Spleen (tissue), 11 donors: ENCODE measurements at regions not wholly inside any gene's neighbourhood (a gene's known extent, or its start where the extent isn't known, plus 50 kb on each side); places are given as distances from the start of the nearest gene placed in this dataset.

Source experiments
- DNase-seq: peaks from one replicate; pipeline ENCODE4 v3.0.0-alpha.2; 2020
- H3K27ac ChIP-seq, 8 donors: fragments of 200-600 bp; sonication (generic) in 7 of 8; 1 replicate in 4 of 8; 2 replicates in 4 of 8; pipeline versions ENCODE4 v1.5.0 to v1.8.0; 2016 to 2021; ENCODE audit warnings: inconsistent platforms in 4 of 8, mild to moderate bottlenecking in 4 of 8, moderate library complexity in 1 of 8
- H3K27me3 ChIP-seq, 7 donors: fragments of 200-600 bp; sonication (generic) in 6 of 7; replicated peaks in 1 of 7; 1 replicate in 4 of 7; 2 replicates in 3 of 7; pipeline versions ENCODE4 v1.5.0 to v1.8.0; 2016 to 2021; ENCODE audit warnings: inconsistent platforms in 3 of 7, mild to moderate bottlenecking in 1 of 7
- H3K36me3 ChIP-seq, 6 donors: fragments of 200-600 bp; sonication (generic) in 5 of 6; 1 replicate in 4 of 6; 2 replicates in 2 of 6; pipeline versions ENCODE4 v1.5.0 to v1.8.0; 2016 to 2021; ENCODE audit warnings: inconsistent platforms in 2 of 6
- H3K4me1 ChIP-seq, 6 donors: fragments of 200-600 bp; sonication (generic) in 5 of 6; 1 replicate in 3 of 6; 2 replicates in 3 of 6; pipeline versions ENCODE4 v1.5.0 to v1.8.0; 2016 to 2021; ENCODE audit warnings: inconsistent platforms in 3 of 6
- H3K4me3 ChIP-seq, 8 donors: fragments of 200-600 bp; sonication (generic) in 7 of 8; 1 replicate in 4 of 8; 2 replicates in 4 of 8; pipeline versions ENCODE4 v1.5.0 to v1.8.0; 2016 to 2021; ENCODE audit warnings: inconsistent platforms in 4 of 8, mild to moderate bottlenecking in 4 of 8, moderate library complexity in 2 of 8
- H3K9me3 ChIP-seq, 8 donors: fragments of 200-600 bp; sonication (generic) in 7 of 8; 1 replicate in 4 of 8; 2 replicates in 4 of 8; pipeline versions ENCODE4 v1.5.0 to v1.8.0; 2016 to 2021; ENCODE audit warnings: inconsistent platforms in 4 of 8
- POLR2A ChIP-seq, 3 donors: fragments of 450-650 bp; IDR thresholded peaks; one replicate each; pipeline ENCODE4 v1.5.1; 2017; ENCODE audit warnings: antibody characterized with exemption in 3 of 3, mild to moderate bottlenecking in 1 of 3
- POLR2AphosphoS5 ChIP-seq, 3 donors: sonication (generic); formaldehyde crosslinking; IDR thresholded peaks; one replicate each; pipeline ENCODE4 v1.5.1; 2017; ENCODE audit warnings: antibody characterized with exemption in 3 of 3
- WGBS, 5 donors: extraction: QIAGEN DNeasy Blood & Tissue Kit in 3 of 5; methylation state at CpG; one replicate each; pipeline versions ENCODE4 v1.1.5 to v1.1.7; 2013 to 2018; 5-methylcytosine and 5-hydroxymethylcytosine counted together
- intact Hi-C: fragments of 100-400 bp; cut with DNase I; formaldehyde crosslinking; loops from one replicate; pipeline ENCODE4 v1.15.0; 2023; ENCODE audit warnings: low total_unique reads
- TF ChIP-seq, protein P1 (sequence below), 11 experiments: fragments of 200-600 bp in 7 of 11; fragments of 450-650 bp in 4 of 11; sonication (generic) in 4 of 11; IDR thresholded peaks in 8 of 11; conservative IDR thresholded peaks in 3 of 11; 1 replicate in 7 of 11; 2 replicates in 4 of 11; pipeline versions ENCODE4 v1.4.0 to v1.8.0; 2016 to 2021; ENCODE audit warnings: antibody characterized with exemption in 11 of 11, inconsistent platforms in 4 of 11, mild to moderate bottlenecking in 1 of 11
- donor health status: healthy with polysubstance abuse.
- donor health status: DM: no; HTN: no; CAD: no; lungs with moderate emphysema.
- donor health status: DM: no; HTN: no; CAD: no.
- donor health status: Bipolar disorder and iron deficiency.
- donor health status: healthy.
- donor health status: DM: no; HTN: no; CAD: no.
- donor health status: DM: yes; HTN: yes; CAD: no.

DNA sequence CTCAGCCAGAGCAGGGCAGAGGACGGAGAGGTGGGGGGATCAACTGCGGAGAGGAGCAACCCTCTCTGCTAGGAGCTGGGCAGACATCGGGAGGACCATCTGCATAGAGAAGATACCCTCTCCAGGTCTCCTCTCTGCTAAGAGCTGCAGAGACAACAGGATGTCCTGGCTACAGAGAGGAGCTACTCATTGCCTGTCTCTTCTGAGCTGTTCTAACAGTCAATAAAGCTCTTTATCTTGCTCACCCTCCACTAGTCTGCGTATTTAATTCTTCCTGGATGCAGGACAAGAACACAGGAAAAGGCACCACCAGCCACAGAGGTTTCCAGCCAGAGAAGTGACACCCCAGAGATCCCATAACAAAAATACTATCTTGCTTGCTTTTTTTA lies 871.1 kb upstream of the GJE1 start:
- no peak for DNase-seq
- no peaks in the 10 kb centered on the region for H3K36me3 ChIP-seq
- H3K4me3 ChIP-seq, result no peak overlapping the region
- no peak overlapping the region for H3K27ac ChIP-seq
- H3K9me3 ChIP-seq, result no peaks in the 10 kb centered on the region
- WGBS, 5 donors, result 87 to 91% (median 88%) methylated on average over 2 to 4 of the region's 4 CpGs
- TF ChIP-seq POLR2AphosphoS5 (IDR thresholded peaks at IDR 0.05) (no peak), POLR2A (IDR thresholded peaks at IDR 0.05) (no peak)
- TF ChIP-seq, protein P1, sequence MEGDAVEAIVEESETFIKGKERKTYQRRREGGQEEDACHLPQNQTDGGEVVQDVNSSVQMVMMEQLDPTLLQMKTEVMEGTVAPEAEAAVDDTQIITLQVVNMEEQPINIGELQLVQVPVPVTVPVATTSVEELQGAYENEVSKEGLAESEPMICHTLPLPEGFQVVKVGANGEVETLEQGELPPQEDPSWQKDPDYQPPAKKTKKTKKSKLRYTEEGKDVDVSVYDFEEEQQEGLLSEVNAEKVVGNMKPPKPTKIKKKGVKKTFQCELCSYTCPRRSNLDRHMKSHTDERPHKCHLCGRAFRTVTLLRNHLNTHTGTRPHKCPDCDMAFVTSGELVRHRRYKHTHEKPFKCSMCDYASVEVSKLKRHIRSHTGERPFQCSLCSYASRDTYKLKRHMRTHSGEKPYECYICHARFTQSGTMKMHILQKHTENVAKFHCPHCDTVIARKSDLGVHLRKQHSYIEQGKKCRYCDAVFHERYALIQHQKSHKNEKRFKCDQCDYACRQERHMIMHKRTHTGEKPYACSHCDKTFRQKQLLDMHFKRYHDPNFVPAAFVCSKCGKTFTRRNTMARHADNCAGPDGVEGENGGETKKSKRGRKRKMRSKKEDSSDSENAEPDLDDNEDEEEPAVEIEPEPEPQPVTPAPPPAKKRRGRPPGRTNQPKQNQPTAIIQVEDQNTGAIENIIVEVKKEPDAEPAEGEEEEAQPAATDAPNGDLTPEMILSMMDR (IDR thresholded peaks at IDR 0.05 in 8 of 11, conservative IDR thresholded peaks at IDR 0.05 in 3 of 11), result no peak
- no peaks in the 10 kb centered on the region for H3K27me3 ChIP-seq
- intact Hi-C loops, result no loop called here
- H3K4me1 ChIP-seq, result no peaks in the 10 kb centered on the region

DNA sequence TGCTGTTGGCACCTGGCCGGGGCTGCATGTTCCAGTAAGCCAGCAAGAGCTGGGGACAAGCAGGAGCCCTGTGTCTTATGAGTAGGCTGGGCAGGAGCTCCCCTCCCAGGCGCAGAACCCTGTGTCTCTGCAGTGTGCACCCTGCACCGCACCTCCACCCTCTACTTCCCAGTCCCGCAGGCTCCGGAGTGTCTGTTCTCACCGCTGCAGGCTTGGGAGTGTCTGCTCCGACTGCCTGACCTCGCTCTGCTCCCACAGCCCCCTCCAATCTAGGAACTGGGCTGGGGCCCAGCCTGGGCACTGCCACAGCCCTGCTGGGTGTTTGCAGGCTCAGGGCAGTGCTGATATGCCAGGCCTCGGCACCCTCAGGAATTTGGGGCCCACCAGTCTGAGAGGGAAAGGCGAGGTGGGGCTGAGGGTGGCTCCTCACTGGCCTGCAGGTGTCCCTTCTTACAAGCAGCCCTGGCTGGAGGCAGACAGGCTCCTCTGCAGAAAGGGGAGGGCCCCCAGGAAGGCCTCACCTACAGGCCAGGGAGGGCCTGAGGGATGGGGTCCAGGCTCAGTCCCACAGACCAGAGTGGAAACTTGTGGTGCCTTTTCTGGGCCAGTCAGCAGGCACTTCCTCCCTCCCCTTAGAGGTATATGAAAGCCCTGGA lies 871.6 kb upstream of the GJE1 start:
- H3K4me1 ChIP-seq, result no peaks in the 10 kb centered on the region
- H3K4me3 ChIP-seq, result no peak overlapping the region
- TF ChIP-seq POLR2A (IDR thresholded peaks at IDR 0.05) (no peak), POLR2AphosphoS5 (IDR thresholded peaks at IDR 0.05) (no peak)
- TF ChIP-seq, protein P1 (IDR thresholded peaks at IDR 0.05 in 8 of 11, conservative IDR thresholded peaks at IDR 0.05 in 3 of 11), result no peak
- no peak overlapping the region for H3K27ac ChIP-seq
- peaks cover 0 to 4% (median 0%) of the 10 kb centered on the region in 8 donors for H3K9me3 ChIP-seq
- H3K36me3 ChIP-seq, result no peaks in the 10 kb centered on the region
- WGBS, 5 donors, result 87 to 96% (median 90%) methylated on average over 8 to 10 of the region's 10 CpGs
- DNase-seq, result peak; percentile 67
- intact Hi-C loops, result no loop called here
- H3K27me3 ChIP-seq, result no peaks in the 10 kb centered on the region

DNA sequence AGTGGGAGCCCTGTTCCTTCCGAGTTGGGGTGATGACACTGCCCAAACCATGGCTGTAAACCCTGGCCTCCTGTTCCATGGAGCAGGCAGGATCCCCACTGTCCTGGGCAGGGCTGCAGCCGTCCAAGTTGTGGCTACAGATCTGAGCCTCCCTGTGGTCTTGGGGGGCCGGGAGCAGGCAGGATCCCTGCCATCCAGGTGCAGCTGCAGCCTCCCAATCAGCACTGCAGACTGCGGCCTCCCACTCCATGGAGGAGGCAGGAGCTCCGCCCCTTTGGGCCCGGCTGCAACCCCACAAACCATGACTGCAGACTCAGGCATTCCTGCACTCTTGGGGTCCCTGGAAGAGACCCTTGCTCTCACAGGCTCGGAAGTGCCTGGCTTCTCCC lies 872.1 kb upstream of the GJE1 start:
- no peak overlapping the region for H3K4me3 ChIP-seq
- no peak overlapping the region for H3K27ac ChIP-seq
- peaks cover 0 to 4% (median 0%) of the 10 kb centered on the region in 8 donors for H3K9me3 ChIP-seq
- no peaks in the 10 kb centered on the region for H3K4me1 ChIP-seq
- WGBS, 5 donors, result 78 to 92% (median 91%) methylated on average over 3 to 7 of the region's 7 CpGs
- no peaks in the 10 kb centered on the region for H3K36me3 ChIP-seq
- intact Hi-C loops, result no loop called here
- no peak for TF ChIP-seq POLR2AphosphoS5 (IDR thresholded peaks at IDR 0.05)
- TF ChIP-seq, protein P1 (IDR thresholded peaks at IDR 0.05 in 8 of 11, conservative IDR thresholded peaks at IDR 0.05 in 3 of 11), result no peak
- TF ChIP-seq POLR2A (IDR thresholded peaks at IDR 0.05), result no peak
- no peaks in the 10 kb centered on the region for H3K27me3 ChIP-seq
- peak; percentile 62 for DNase-seq

DNA sequence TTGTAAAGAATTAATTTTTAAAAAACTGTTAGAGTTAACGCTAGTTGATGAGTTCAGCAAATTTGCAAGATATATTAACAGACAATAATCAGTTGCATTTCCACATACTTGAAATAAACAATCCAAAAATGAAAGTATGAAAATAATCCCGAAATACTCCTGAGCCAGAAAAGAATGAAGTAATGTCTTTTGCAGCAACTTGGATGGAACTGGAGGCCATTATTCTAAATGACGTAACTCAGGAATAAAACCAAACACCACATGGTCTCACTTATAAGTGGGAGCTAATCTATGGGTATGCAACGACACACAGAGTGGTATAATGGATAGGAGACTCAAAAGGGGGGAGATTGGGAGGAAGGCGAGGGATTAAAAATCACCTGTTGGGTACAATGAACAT lies 872.9 kb upstream of the GJE1 start:
- Histone ChIP-seq H3K27ac (no peak overlapping the region), H3K36me3 (no peaks in the 10 kb centered on the region), H3K4me3 (no peak overlapping the region), H3K9me3 (peaks cover 0 to 4% (median 0%) of the 10 kb centered on the region in 8 donors), H3K27me3 (no peaks in the 10 kb centered on the region), H3K4me1 (no peaks in the 10 kb centered on the region)
- intact Hi-C loops, result no loop called here
- no peak for DNase-seq
- 81 to 90% (median 86%) methylated on average over 5 of the region's 5 CpGs for WGBS, 5 donors
- TF ChIP-seq POLR2AphosphoS5 (IDR thresholded peaks at IDR 0.05) (no peak), POLR2A (IDR thresholded peaks at IDR 0.05) (no peak)
- TF ChIP-seq, protein P1 (IDR thresholded peaks at IDR 0.05 in 8 of 11, conservative IDR thresholded peaks at IDR 0.05 in 3 of 11), result no peak
